A673 (cell line): ENCODE measurements at regions not wholly inside any gene's neighbourhood (a gene's known extent, or its start where the extent isn't known, plus 50 kb on each side); places are given as distances from the start of the nearest gene placed in this dataset.

ENCODE experiments used
- CTCF ChIP-seq: fragments of 300-800, 200-600 bp; sonication (generic); conservative IDR thresholded peaks from 2 replicates; pipeline ENCODE4 v1.5.1; 2017; ENCODE audit warnings: low read depth, mild to moderate bottlenecking, antibody characterized with exemption, low read length, moderate library complexity, mixed read lengths
- EZH2 ChIP-seq: fragments of 200-600 bp; sonication (generic); IDR thresholded peaks from 2 replicates; pipeline ENCODE4 v1.6.1; 2017; ENCODE audit warnings: borderline replicate concordance, low read depth, mild to moderate bottlenecking, mixed read lengths, antibody characterized with exemption, low read length; ENCODE audit not compliant: poor library complexity, severe bottlenecking

- no peak for TF ChIP-seq CTCF
- no peak for TF ChIP-seq EZH2
Measured at GRCh38 chr7:12032146-12032545, 178.9 kb upstream of the TMEM106B start.
